ENCODE measurements at regions not wholly inside any gene's neighbourhood (a gene's known extent, or its start where the extent isn't known, plus 50 kb on each side); places are given as distances from the start of the nearest gene placed in this dataset.

- ATAC-seq, result no peak
- TF ChIP-seq ISL1 (CRISPR knock-in tag; IDR thresholded peaks at IDR 0.05) (no peak), ZNF565 (CRISPR knock-in tag; conservative IDR thresholded peaks at IDR 0.05; ENCODE audit: low read depth) (no peak), GLIS3 (CRISPR knock-in tag; IDR thresholded peaks at IDR 0.05) (no peak), CREB5 (CRISPR knock-in tag; IDR thresholded peaks at IDR 0.05; ENCODE audit: low read depth) (no peak), TCF4 (CRISPR knock-in tag; IDR thresholded peaks at IDR 0.05; ENCODE audit: borderline replicate concordance) (no peak), ESRRG (CRISPR knock-in tag; IDR thresholded peaks at IDR 0.05) (no peak), TOX (CRISPR knock-in tag; IDR thresholded peaks at IDR 0.05; ENCODE audit: borderline replicate concordance) (no peak), POU6F1 (CRISPR knock-in tag; IDR thresholded peaks at IDR 0.05; ENCODE audit: borderline replicate concordance, low read depth) (no peak), ARNTL (CRISPR knock-in tag; IDR thresholded peaks at IDR 0.05; ENCODE audit: borderline replicate concordance, low read depth) (no peak)
- TF ChIP-seq, protein P1, sequence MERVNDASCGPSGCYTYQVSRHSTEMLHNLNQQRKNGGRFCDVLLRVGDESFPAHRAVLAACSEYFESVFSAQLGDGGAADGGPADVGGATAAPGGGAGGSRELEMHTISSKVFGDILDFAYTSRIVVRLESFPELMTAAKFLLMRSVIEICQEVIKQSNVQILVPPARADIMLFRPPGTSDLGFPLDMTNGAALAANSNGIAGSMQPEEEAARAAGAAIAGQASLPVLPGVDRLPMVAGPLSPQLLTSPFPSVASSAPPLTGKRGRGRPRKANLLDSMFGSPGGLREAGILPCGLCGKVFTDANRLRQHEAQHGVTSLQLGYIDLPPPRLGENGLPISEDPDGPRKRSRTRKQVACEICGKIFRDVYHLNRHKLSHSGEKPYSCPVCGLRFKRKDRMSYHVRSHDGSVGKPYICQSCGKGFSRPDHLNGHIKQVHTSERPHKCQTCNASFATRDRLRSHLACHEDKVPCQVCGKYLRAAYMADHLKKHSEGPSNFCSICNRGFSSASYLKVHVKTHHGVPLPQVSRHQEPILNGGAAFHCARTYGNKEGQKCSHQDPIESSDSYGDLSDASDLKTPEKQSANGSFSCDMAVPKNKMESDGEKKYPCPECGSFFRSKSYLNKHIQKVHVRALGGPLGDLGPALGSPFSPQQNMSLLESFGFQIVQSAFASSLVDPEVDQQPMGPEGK (CRISPR knock-in tag; IDR thresholded peaks at IDR 0.05; ENCODE audit: borderline replicate concordance), result no peak
Observed at GRCh38 chr4:57832083-57832482, 721.9 kb upstream of the IGFBP7 start.

DNA sequence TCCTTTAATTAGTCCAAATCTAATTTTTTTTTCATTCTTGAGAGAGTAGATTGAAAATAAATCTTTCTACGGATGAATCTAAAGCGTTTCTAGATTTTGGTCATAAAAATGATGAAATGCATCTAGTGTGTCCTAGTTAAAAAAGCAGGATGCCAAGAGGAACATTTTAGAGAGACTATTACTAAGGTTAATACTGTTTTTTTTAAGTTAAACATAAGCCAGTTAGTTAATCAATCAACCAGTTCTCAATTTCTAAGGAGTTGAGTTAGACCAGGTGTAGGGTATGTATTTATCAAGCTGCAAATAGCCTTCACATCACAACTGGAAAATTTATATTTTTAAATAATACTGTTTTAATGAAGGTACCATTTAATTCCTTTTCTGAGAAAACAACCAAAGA, 679.5 kb upstream of the IGFBP7 start:
- ATAC-seq, result no peak
- TF ChIP-seq ZNF565 (CRISPR knock-in tag; conservative IDR thresholded peaks at IDR 0.05; ENCODE audit: low read depth) (no peak), CREB5 (CRISPR knock-in tag; IDR thresholded peaks at IDR 0.05; ENCODE audit: low read depth) (no peak), RARB (CRISPR knock-in tag; IDR thresholded peaks at IDR 0.05) (no peak), PPARA (CRISPR knock-in tag; IDR thresholded peaks at IDR 0.05; ENCODE audit: borderline replicate concordance) (no peak), ZNF70 (CRISPR knock-in tag; IDR thresholded peaks at IDR 0.05) (no peak), ZFP30 (CRISPR knock-in tag; IDR thresholded peaks at IDR 0.05) (no peak), ZC3H10 (CRISPR knock-in tag; IDR thresholded peaks at IDR 0.05) (no peak), SNAI2 (CRISPR knock-in tag; IDR thresholded peaks at IDR 0.05) (no peak), ARNTL (CRISPR knock-in tag; IDR thresholded peaks at IDR 0.05; ENCODE audit: borderline replicate concordance, low read depth) (no peak), ISL1 (CRISPR knock-in tag; IDR thresholded peaks at IDR 0.05) (no peak), TSHZ2 (CRISPR knock-in tag; IDR thresholded peaks at IDR 0.05) (no peak), OSR1 (CRISPR knock-in tag; IDR thresholded peaks at IDR 0.05) (no peak), ZNF8 (CRISPR knock-in tag; IDR thresholded peaks at IDR 0.05) (no peak), CSRNP3 (CRISPR knock-in tag; IDR thresholded peaks at IDR 0.05) (no peak), CSDC2 (CRISPR knock-in tag; IDR thresholded peaks at IDR 0.05) (no peak), ESRRG (CRISPR knock-in tag; IDR thresholded peaks at IDR 0.05) (no peak)
- TF ChIP-seq, protein P1 (CRISPR knock-in tag; IDR thresholded peaks at IDR 0.05; ENCODE audit: borderline replicate concordance), result no peak

All from SK-N-SH treated with all-trans-retinoic acid at 6 μM for 48 hours (cell line).